Panc1 (cell line): ENCODE measurements at regions not wholly inside any gene's neighbourhood (a gene's known extent, or its start where the extent isn't known, plus 50 kb on each side); places are given as distances from the start of the nearest gene placed in this dataset.

ENCODE experiments used
- ATAC-seq: fragments of 200-7000 bp; cut with Tn5 transposase; 2 replicates; pipeline ENCODE4 v1.9.1; 2020; ENCODE audit warnings: mild to moderate bottlenecking, moderate library complexity
- BruUV-seq: library from RNA; stranded (reverse); fragments of 400-500 nt; replicated peaks from 2 replicates; lab custom pipeline; 2021; lab: Mats Ljungman, UMichigan
- CTCF ChIA-PET: fragments of 300-600 bp; sonication (Branson Sonifier 250); formaldehyde crosslinking; loops from one replicate; lab custom pipeline; 2022; ENCODE audit warnings: antibody characterized with exemption; lab: Charles Lee
- POLR2A ChIA-PET: fragments of 300-600 bp; sonication (Branson Sonifier 250); formaldehyde crosslinking; loops from one replicate; lab custom pipeline; 2022; ENCODE audit warnings: antibody characterized with exemption; lab: Charles Lee
- DNase-seq: peaks from one replicate; pipeline ENCODE4 v3.0.0-alpha.2; 2010; ENCODE audit warnings: low read depth, low spot score
- H3K27ac ChIP-seq: 2 replicates; pipeline ENCODE4 v1.5.1; 2011; ENCODE audit warnings: mild to moderate bottlenecking, low read length, inconsistent platforms
- H3K27me3 ChIP-seq: fragments of 200-500 bp; sonication (Bioruptor generic); 2 replicates; pipeline ENCODE4 v1.6.0; 2014; ENCODE audit warnings: low read length, inconsistent platforms; ENCODE audit not compliant: control insufficient read depth, insufficient read depth
- H3K36me3 ChIP-seq: fragments of 200-500 bp; sonication (Bioruptor generic); 2 replicates; pipeline ENCODE4 v1.5.1; 2014; ENCODE audit warnings: inconsistent platforms, mild to moderate bottlenecking, low read length, moderate library complexity; ENCODE audit not compliant: control insufficient read depth, insufficient read depth
- H3K4me1 ChIP-seq: 2 replicates; pipeline ENCODE4 v1.5.1; 2011; ENCODE audit warnings: inconsistent platforms, mild to moderate bottlenecking, low read length, moderate library complexity; ENCODE audit not compliant: control insufficient read depth, insufficient read depth
- H3K4me3 ChIP-seq, 2 experiments: 2 replicates each; pipeline ENCODE4 v1.5.1; 2011 to 2012; ENCODE audit warnings: low read depth in 2 of 2, low read length in 2 of 2, mild to moderate bottlenecking in 2 of 2, inconsistent platforms in 1 of 2, moderate library complexity in 1 of 2
- H3K9me3 ChIP-seq: fragments of 200-500 bp; sonication (Bioruptor generic); 2 replicates; pipeline ENCODE4 v1.5.1; 2014; ENCODE audit warnings: low read depth, mild to moderate bottlenecking, inconsistent platforms, low read length, moderate library complexity; ENCODE audit not compliant: control insufficient read depth, insufficient read depth
- POLR2AphosphoS5 ChIP-seq: IDR thresholded peaks from 2 replicates; pipeline ENCODE4 v1.6.1; 2012; ENCODE audit warnings: mild to moderate bottlenecking, low read depth, low read length, moderate library complexity
- SIN3A ChIP-seq: IDR thresholded peaks from 2 replicates; pipeline ENCODE4 v1.6.1; 2012; ENCODE audit warnings: low read depth, mild to moderate bottlenecking, low read length, moderate library complexity, borderline replicate concordance; ENCODE audit not compliant: insufficient read depth
- TCF7L2 ChIP-seq: IDR thresholded peaks from 2 replicates; pipeline ENCODE4 v1.6.1; 2011; ENCODE audit warnings: mild to moderate bottlenecking, low read depth, low read length, inconsistent platforms
- in situ Hi-C: cut with HindIII; loops from 2 replicates; pipeline ENCODE4 v1.10.0; 2016; ENCODE audit warnings: low sequenced_read_pairs, low pct_unique_long_range_greater_than_20kb
- intact Hi-C: fragments of 100-400 bp; cut with micrococcal nuclease; formaldehyde crosslinking; loops from one replicate; pipeline ENCODE4 v1.10.0; 2022; ENCODE audit not compliant: unreplicated experiment
- TF ChIP-seq, protein P1 (sequence below): fragments of 450-650 bp; IDR thresholded peaks from 2 replicates; pipeline ENCODE4 v1.5.1; 2017; ENCODE audit warnings: mild to moderate bottlenecking
- TF ChIP-seq, protein P2 (sequence below), 2 experiments: IDR thresholded peaks; 2 replicates each; pipeline ENCODE4 v1.6.1; 2011 to 2012; ENCODE audit warnings: low read depth in 2 of 2, control low read depth in 1 of 2, low read length in 1 of 2, mild to moderate bottlenecking in 1 of 2, moderate library complexity in 1 of 2; ENCODE audit not compliant: insufficient read depth in 1 of 2

DNA sequence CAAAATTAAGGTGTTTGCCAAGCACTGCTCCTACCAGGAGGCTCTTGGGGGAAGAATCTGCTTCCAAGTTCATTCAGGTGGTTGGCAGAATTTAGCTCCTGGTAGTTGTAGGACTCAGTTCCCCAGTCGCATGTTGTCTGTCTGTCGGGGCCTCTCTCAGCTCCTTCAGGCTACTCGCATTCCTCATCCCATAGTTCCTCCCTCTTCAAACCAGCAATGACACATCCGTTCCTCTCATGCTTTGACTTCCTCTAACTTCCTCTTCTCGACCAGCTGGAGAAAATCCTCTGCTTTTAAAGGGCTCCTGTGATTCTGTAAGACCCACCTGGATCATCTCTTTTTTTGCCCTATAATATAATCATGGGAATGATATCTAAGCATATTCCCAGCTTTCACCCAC is 108.1 kb downstream of the PMP22 start:
- H3K36me3 ChIP-seq, result no peaks in the 10 kb centered on the region
- H3K4me3 ChIP-seq, result no peak overlapping the region
- no peaks in the 10 kb centered on the region for H3K4me1 ChIP-seq
- BruUV-seq, result no TSS peak
- CTCF ChIA-PET, result interaction anchor here (0.5 kb wide), 1 partner anchor 56 kb away, joined by 4 read pairs; no protein-coding TSS in a partner anchor
- no peak for ATAC-seq
- H3K27ac ChIP-seq, result no peak overlapping the region
- H3K9me3 ChIP-seq, result no peaks in the 10 kb centered on the region
- TF ChIP-seq SIN3A (no peak), TCF7L2 (no peak), POLR2AphosphoS5 (no peak)
- TF ChIP-seq, protein P1, sequence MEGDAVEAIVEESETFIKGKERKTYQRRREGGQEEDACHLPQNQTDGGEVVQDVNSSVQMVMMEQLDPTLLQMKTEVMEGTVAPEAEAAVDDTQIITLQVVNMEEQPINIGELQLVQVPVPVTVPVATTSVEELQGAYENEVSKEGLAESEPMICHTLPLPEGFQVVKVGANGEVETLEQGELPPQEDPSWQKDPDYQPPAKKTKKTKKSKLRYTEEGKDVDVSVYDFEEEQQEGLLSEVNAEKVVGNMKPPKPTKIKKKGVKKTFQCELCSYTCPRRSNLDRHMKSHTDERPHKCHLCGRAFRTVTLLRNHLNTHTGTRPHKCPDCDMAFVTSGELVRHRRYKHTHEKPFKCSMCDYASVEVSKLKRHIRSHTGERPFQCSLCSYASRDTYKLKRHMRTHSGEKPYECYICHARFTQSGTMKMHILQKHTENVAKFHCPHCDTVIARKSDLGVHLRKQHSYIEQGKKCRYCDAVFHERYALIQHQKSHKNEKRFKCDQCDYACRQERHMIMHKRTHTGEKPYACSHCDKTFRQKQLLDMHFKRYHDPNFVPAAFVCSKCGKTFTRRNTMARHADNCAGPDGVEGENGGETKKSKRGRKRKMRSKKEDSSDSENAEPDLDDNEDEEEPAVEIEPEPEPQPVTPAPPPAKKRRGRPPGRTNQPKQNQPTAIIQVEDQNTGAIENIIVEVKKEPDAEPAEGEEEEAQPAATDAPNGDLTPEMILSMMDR, result no peak
- TF ChIP-seq, protein P2, sequence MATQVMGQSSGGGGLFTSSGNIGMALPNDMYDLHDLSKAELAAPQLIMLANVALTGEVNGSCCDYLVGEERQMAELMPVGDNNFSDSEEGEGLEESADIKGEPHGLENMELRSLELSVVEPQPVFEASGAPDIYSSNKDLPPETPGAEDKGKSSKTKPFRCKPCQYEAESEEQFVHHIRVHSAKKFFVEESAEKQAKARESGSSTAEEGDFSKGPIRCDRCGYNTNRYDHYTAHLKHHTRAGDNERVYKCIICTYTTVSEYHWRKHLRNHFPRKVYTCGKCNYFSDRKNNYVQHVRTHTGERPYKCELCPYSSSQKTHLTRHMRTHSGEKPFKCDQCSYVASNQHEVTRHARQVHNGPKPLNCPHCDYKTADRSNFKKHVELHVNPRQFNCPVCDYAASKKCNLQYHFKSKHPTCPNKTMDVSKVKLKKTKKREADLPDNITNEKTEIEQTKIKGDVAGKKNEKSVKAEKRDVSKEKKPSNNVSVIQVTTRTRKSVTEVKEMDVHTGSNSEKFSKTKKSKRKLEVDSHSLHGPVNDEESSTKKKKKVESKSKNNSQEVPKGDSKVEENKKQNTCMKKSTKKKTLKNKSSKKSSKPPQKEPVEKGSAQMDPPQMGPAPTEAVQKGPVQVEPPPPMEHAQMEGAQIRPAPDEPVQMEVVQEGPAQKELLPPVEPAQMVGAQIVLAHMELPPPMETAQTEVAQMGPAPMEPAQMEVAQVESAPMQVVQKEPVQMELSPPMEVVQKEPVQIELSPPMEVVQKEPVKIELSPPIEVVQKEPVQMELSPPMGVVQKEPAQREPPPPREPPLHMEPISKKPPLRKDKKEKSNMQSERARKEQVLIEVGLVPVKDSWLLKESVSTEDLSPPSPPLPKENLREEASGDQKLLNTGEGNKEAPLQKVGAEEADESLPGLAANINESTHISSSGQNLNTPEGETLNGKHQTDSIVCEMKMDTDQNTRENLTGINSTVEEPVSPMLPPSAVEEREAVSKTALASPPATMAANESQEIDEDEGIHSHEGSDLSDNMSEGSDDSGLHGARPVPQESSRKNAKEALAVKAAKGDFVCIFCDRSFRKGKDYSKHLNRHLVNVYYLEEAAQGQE (IDR thresholded peaks at IDR 0.05; ENCODE audit: insufficient read depth in 1 of 2, low read depth in 2 of 2, low read length in 1 of 2), result no peak
- H3K27me3 ChIP-seq, result no peaks in the 10 kb centered on the region; the same call in 1 of the 2 replicates
- POLR2A ChIA-PET, result no interaction called here
- no peak for DNase-seq
- in situ Hi-C loops (no loop called here), intact Hi-C loops (no loop called here)

DNA sequence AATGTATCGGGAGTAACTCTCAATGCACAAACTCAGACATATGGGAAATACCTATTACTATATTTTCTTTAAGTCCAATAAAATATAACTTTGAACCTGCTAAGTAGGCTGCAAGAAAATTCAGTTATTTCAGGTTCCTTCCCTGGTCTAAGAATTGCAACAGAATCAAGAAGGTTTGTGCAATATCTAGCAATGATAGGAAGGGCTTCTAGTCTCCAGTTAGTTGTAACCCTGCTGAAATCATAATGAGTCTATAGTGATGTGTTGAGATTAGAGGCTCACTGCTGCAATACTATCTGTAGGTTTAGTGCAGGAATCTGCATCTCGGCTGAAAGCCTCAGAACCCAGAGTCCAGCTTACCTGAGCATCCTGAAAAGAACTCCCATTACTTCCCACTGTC is 110.5 kb downstream of the PMP22 start:
- POLR2A ChIA-PET, result no interaction called here
- TF ChIP-seq, protein P1, result no peak
- TF ChIP-seq SIN3A (no peak), POLR2AphosphoS5 (no peak), TCF7L2 (no peak)
- TF ChIP-seq, protein P2 (IDR thresholded peaks at IDR 0.05; ENCODE audit: insufficient read depth in 1 of 2, low read depth in 2 of 2, low read length in 1 of 2), result no peak

More for the DNA sequence above, 110.5 kb downstream of the PMP22 start:
- intact Hi-C loops (no loop called here), in situ Hi-C loops (no loop called here)
- Histone ChIP-seq H3K27me3 (no peaks in the 10 kb centered on the region; the same call in 1 of the 2 replicates), H3K9me3 (no peaks in the 10 kb centered on the region), H3K27ac (no peak overlapping the region), H3K4me1 (no peaks in the 10 kb centered on the region), H3K36me3 (no peaks in the 10 kb centered on the region), H3K4me3 (no peak overlapping the region)
- CTCF ChIA-PET, result no interaction called here
- no peak for ATAC-seq
- BruUV-seq, result no TSS peak
- no peak for DNase-seq
